Ovary (tissue), 7 donors: ENCODE measurements at regions not wholly inside any gene's neighbourhood (a gene's known extent, or its start where the extent isn't known, plus 50 kb on each side); places are given as distances from the start of the nearest gene placed in this dataset.
A peak's percentile ranks its signal among the peaks of the same experiment; 100 is the strongest.

Experiments
- DNase-seq, 5 donors: peaks; one replicate each; pipeline ENCODE4 v3.0.0-alpha.2; 2019 to 2020
- H3K27ac ChIP-seq, 2 donors: fragments of 200-600 bp; one replicate each; pipeline versions ENCODE4 v1.5.1 to v1.8.0; 2019 to 2022
- H3K27me3 ChIP-seq: fragments of 200-600 bp; one replicate; pipeline ENCODE4 v1.8.0; 2022
- H3K36me3 ChIP-seq: fragments of 200-600 bp; sonication (generic); one replicate; pipeline ENCODE4 v1.5.1; 2019
- H3K4me1 ChIP-seq: one replicate; pipeline ENCODE4 v1.8.1; 2013; ENCODE audit warnings: mild to moderate bottlenecking, moderate library complexity; ENCODE audit not compliant: insufficient read depth
- H3K4me3 ChIP-seq: fragments of 200-600 bp; sonication (generic); one replicate; pipeline ENCODE4 v1.5.1; 2017
- H3K9me3 ChIP-seq, 2 donors: fragments of 200-600 bp in 1 of 2; sonication (generic) in 1 of 2; one replicate each; pipeline versions ENCODE4 v1.5.1 to v1.8.1; 2013 to 2019; ENCODE audit warnings: mild to moderate bottlenecking in 1 of 2, moderate library complexity in 1 of 2
- CTCF ChIP-seq, 3 donors: fragments of 450-650 bp in 2 of 3; fragments of 200-600 bp in 1 of 3; IDR thresholded peaks; one replicate each; pipeline versions ENCODE4 v1.5.1 to v1.8.0; 2016 to 2022; ENCODE audit warnings: antibody characterized with exemption in 3 of 3, mild to moderate bottlenecking in 1 of 3
- EP300 ChIP-seq: sonication (generic); formaldehyde crosslinking; IDR thresholded peaks from one replicate; pipeline ENCODE4 v1.6.1; 2017; ENCODE audit warnings: antibody characterized with exemption
- POLR2A ChIP-seq: fragments of 450-650 bp; IDR thresholded peaks from one replicate; pipeline ENCODE4 v1.6.1; 2017; ENCODE audit warnings: antibody characterized with exemption, mild to moderate bottlenecking, moderate library complexity
- WGBS, 3 donors: extraction: QIAGEN DNeasy Blood & Tissue Kit in 1 of 3; methylation state at CpG; one replicate each; pipeline versions ENCODE4 v1.1.5 to v1.1.7; 2013 to 2017; 5-methylcytosine and 5-hydroxymethylcytosine counted together
- intact Hi-C, 4 donors: fragments of 100-400 bp; cut with DNase I; formaldehyde crosslinking; loops; one replicate each; pipeline versions ENCODE4 v1.11.0 to v1.15.1; 2022 to 2023
- donor health status: DM: no; HTN: no; CAD: no; lungs with moderate emphysema.
- donor health status: DM: no; HTN: no; CAD: no.
- donor health status: Bipolar disorder and iron deficiency.
- donor health status: DM: no; HTN: no; CAD: no.
- donor health status: DM: yes; HTN: yes; CAD: no.

DNA sequence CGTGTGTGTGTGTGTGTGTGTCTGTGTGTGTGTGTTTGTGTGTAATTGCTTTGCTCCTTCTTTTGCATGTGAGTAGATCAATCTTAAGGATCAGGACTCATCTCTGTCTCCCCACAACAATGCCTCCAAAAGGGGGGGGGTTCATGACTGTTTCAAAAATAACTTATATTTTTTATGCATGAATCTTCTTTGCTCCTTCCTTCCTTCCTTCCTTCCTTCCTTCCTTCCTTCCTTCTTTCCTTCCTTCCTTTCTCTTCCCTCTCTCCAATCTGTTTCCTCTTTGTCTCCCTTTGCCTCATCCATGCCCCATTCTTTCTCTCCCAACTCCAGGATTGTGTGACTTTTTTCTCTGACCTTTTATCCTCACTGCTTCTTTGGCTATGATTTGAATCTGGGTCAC, 126.4 kb upstream of the OSMR start:
- intact Hi-C loops: no loop called here
- Histone ChIP-seq H3K9me3 (no peaks in the 10 kb centered on the region), H3K4me3 (no peak overlapping the region), H3K27ac (peak overlapping the region in 1 of 2 donors; percentile 19), H3K27me3 (no peaks in the 10 kb centered on the region), H3K4me1 (peaks cover 7% of the 10 kb centered on the region), H3K36me3 (no peaks in the 10 kb centered on the region)
- WGBS, 3 donors: 4 to 17% (median 13%) methylated on average over 1 of the region's 1 CpG
- no peak for DNase-seq
- TF ChIP-seq CTCF (IDR thresholded peaks at IDR 0.05) (no peak), POLR2A (no peak), EP300 (no peak)

GRCh38 chr5:38719916-38720315, 125.9 kb upstream of the OSMR start:
- WGBS, 3 donors: 88 to 94% (median 91%) methylated on average over 3 of the region's 3 CpGs

GRCh38 chr5:38720554-38721361, 125.1 kb upstream of the OSMR start:
- Histone ChIP-seq H3K4me3 (no peak overlapping the region), H3K4me1 (peaks cover 7% of the 10 kb centered on the region), H3K27me3 (no peaks in the 10 kb centered on the region), H3K27ac (no peak overlapping the region), H3K36me3 (no peaks in the 10 kb centered on the region), H3K9me3 (no peaks in the 10 kb centered on the region)
- no peak for DNase-seq
- no peak for TF ChIP-seq EP300
- TF ChIP-seq CTCF (IDR thresholded peaks at IDR 0.05): no peak
- TF ChIP-seq POLR2A: no peak
- 93 to 97% (median 96%) methylated on average over 6 of the region's 6 CpGs for WGBS, 3 donors
- intact Hi-C loops: loop anchor here in 1 of 4 donors (5.0 kb wide), 1 partner anchor 1953 kb away; no protein-coding TSS in a partner anchor

More at GRCh38 chr5:38719916-38720315, 125.9 kb upstream of the OSMR start:
- no peaks in the 10 kb centered on the region for H3K36me3 ChIP-seq
- H3K9me3 ChIP-seq: no peaks in the 10 kb centered on the region
- peaks cover 7% of the 10 kb centered on the region for H3K4me1 ChIP-seq
- intact Hi-C loops: loop anchor here in 1 of 4 donors (5.0 kb wide), 1 partner anchor 1953 kb away; no protein-coding TSS in a partner anchor
- TF ChIP-seq POLR2A (no peak), EP300 (no peak), CTCF (IDR thresholded peaks at IDR 0.05) (no peak)
- DNase-seq: no peak
- H3K27ac ChIP-seq: no peak overlapping the region
- H3K4me3 ChIP-seq: no peak overlapping the region
- no peaks in the 10 kb centered on the region for H3K27me3 ChIP-seq

GRCh38 chr5:38722918-38723317, 122.9 kb upstream of the OSMR start:
- Histone ChIP-seq H3K36me3 (no peaks in the 10 kb centered on the region), H3K4me3 (no peak overlapping the region), H3K4me1 (peaks cover 7% of the 10 kb centered on the region), H3K27ac (no peak overlapping the region), H3K9me3 (no peaks in the 10 kb centered on the region), H3K27me3 (no peaks in the 10 kb centered on the region)
- no peak for TF ChIP-seq EP300
- TF ChIP-seq POLR2A: no peak
- no peak for TF ChIP-seq CTCF (IDR thresholded peaks at IDR 0.05)
- intact Hi-C loops: loop anchor here in 1 of 4 donors (5.0 kb wide), 1 partner anchor 1956 kb away; no protein-coding TSS in a partner anchor
- peak in 4 of 5 donors; percentile 23 to 45 (median 40) for DNase-seq
- 18 to 45% (median 23%) methylated on average over 5 of the region's 5 CpGs for WGBS, 3 donors
